GM12891 (cell line): ENCODE measurements at regions not wholly inside any gene's neighbourhood (a gene's known extent, or its start where the extent isn't known, plus 50 kb on each side); places are given as distances from the start of the nearest gene placed in this dataset.
A peak's percentile ranks its signal among the peaks of the same experiment; 100 is the strongest.

Experiments
- DNase-seq: peaks from one replicate; pipeline ENCODE4 v3.0.0; 2011; ENCODE audit warnings: low spot score; ENCODE audit not compliant: insufficient read length
- FAIRE-seq: peaks from 2 replicates; lab custom pipeline; 2011; peaks lifted over from hg19 to GRCh38; lab: Jason Lieb, UNC
- PAX5 ChIP-seq: IDR thresholded peaks from 2 replicates; pipeline ENCODE4 v1.6.1; 2011; ENCODE audit warnings: low read length, moderate library complexity, mild to moderate bottlenecking; ENCODE audit not compliant: insufficient read depth, severe bottlenecking
- POLR2A ChIP-seq: IDR thresholded peaks from 2 replicates; pipeline ENCODE4 v1.6.1; 2011; ENCODE audit warnings: low read depth, low read length, control low read depth
- POLR2AphosphoS5 ChIP-seq: IDR thresholded peaks from 2 replicates; pipeline ENCODE4 v1.6.1; 2011; ENCODE audit warnings: low read depth, low read length, control low read depth
- POU2F2 ChIP-seq: IDR thresholded peaks from 2 replicates; pipeline ENCODE4 v1.6.1; 2011; ENCODE audit warnings: low read depth, mild to moderate bottlenecking, control low read depth, low read length, moderate library complexity
- SPI1 ChIP-seq: IDR thresholded peaks from 2 replicates; pipeline ENCODE4 v1.6.1; 2011; ENCODE audit warnings: low read depth, low read length, control low read depth
- TAF1 ChIP-seq: IDR thresholded peaks from 2 replicates; pipeline ENCODE4 v1.6.1; 2011; ENCODE audit warnings: low read depth, low read length, control low read depth

DNA sequence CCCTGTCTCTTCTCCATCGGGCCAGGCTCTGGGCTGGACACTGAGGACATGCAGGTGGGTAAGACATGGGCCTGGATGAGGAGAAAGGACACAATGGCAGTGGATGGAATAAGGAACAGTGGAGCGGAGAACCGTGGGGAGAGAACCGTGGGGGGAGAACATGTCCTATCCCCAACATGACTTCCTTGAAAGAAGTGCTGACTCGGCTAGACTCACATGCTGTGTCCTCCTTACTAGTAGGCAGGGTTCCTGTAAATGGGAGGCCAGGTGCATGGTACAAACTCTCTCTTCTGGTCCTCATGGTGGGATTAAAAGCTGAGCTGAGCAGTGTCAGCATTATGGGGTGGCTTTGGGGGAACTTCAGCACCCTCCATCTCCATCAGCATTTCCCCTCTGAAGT lies 137.4 kb upstream of the CSF3R start:
- no peak for FAIRE-seq
- no peak for DNase-seq
- TF ChIP-seq SPI1 = no peak
- no peak for TF ChIP-seq PAX5
- no peak for TF ChIP-seq POLR2AphosphoS5
- no peak for TF ChIP-seq TAF1
- no peak for TF ChIP-seq POLR2A
- TF ChIP-seq POU2F2 = no peak

DNA sequence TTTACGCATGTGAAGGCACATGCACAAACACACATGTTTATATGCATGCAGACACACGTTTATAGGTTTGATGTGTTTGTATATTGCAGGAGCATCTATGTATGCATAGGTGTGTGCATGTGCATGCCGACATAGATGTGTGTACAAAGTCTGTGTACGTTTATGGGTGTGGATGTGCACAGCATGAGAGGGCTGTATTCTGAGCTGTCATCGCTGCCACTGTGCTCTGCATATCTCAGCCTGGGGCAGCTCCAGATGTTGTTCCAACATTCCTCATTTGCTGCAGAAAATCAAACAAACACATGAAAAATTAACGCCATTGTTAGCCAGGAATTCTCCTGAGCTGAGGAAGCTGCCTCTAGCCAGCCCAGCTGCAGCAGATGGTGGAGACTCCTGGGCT lies 132.3 kb upstream of the CSF3R start:
- FAIRE-seq = no peak

DNA sequence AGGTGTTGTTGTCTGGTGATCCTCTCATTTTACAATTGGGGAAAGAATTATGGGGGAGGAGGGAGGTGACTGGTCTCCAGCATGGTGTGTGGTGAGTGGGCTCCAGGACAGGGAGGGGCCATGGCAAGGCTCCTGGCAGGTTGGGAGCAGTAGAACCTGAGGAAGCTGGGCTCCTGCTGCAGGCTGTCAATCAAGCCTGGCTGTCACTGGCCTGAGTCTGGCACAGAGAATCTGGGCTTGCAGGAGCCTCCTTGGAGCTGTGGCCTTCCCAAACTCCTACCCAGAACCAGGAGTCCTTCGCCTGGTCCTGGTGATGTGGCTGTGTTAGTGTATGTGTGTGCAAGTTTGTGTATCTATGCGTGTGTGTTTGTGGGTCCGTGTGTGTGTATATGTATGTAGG lies 131.9 kb upstream of the CSF3R start:
- FAIRE-seq = no peak

More for the DNA sequence above, 132.3 kb upstream of the CSF3R start:
- TF ChIP-seq POU2F2 (no peak), TAF1 (no peak), POLR2A (no peak), SPI1 (no peak), POLR2AphosphoS5 (no peak), PAX5 (no peak)
- no peak for DNase-seq

DNA sequence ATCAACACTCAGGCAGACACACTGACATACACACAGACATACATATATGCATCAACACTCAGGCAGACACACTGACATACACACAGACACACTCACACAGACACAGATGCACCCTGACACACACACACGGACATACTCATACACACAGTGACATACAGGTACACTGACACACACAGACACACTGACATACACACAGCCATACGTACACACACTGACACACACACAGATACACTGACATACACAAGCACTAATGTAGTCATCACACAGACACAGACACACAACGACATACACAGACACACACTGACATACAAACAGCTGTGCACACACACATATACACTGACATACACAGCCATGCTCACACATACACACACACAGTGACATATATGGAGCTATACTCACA lies 131.0 kb upstream of the CSF3R start:
- TF ChIP-seq TAF1 (no peak), POLR2AphosphoS5 (no peak), SPI1 (no peak), PAX5 (no peak), POLR2A (no peak), POU2F2 (no peak)
- FAIRE-seq (no peak), DNase-seq (no peak)

More for the DNA sequence above, 131.9 kb upstream of the CSF3R start:
- no peak for DNase-seq
- TF ChIP-seq TAF1 (no peak), POLR2A (no peak), POLR2AphosphoS5 (no peak), SPI1 (no peak)

DNA sequence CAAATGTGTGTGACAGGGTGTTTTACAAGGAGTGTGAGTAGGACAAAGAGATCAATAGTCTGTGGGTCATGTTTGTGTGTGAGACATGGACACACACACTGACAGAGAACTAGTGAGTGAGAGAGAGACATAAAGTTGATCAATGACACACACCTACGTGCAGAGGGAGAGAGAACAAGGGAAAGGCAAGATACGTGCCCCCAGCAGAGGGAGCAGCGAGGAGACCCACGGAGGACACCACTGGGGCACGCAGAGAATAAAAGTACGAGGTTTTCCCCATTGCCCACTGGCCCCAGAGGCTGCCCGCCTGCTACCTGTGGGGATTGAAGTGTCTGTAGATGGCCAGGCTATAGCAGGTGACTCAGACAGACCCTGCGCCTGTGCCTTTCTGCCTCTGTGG lies 130.2 kb upstream of the CSF3R start:
- DNase-seq (no peak), FAIRE-seq (no peak)
- TF ChIP-seq POLR2AphosphoS5 (no peak), SPI1 (no peak), PAX5 (no peak), TAF1 (no peak), POU2F2 (no peak), POLR2A (no peak)

DNA sequence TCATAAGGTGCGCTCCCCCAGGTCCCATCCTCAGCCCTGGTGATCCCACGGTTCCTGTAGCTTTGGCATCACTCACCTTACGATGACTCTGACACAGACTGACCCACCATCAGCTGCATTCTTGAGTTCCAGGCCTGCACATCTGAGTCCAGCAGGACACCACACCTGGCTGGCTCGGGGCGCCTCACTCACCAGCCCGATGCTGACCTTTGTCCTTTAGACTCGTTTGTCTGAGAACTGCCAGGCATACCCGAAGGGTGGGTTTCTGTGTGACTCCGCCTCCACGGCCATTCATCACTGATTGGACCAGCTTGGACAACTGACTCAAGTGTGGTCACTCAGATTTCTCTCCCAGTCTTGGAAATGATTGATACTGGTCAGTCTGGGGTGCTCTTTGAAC lies 129.4 kb upstream of the CSF3R start:
- no peak for TF ChIP-seq SPI1
- TF ChIP-seq POLR2A = no peak
- TF ChIP-seq POLR2AphosphoS5 = no peak
- TF ChIP-seq PAX5 = no peak
- no peak for TF ChIP-seq TAF1
- no peak for TF ChIP-seq POU2F2
- DNase-seq (no peak), FAIRE-seq (no peak)

DNA sequence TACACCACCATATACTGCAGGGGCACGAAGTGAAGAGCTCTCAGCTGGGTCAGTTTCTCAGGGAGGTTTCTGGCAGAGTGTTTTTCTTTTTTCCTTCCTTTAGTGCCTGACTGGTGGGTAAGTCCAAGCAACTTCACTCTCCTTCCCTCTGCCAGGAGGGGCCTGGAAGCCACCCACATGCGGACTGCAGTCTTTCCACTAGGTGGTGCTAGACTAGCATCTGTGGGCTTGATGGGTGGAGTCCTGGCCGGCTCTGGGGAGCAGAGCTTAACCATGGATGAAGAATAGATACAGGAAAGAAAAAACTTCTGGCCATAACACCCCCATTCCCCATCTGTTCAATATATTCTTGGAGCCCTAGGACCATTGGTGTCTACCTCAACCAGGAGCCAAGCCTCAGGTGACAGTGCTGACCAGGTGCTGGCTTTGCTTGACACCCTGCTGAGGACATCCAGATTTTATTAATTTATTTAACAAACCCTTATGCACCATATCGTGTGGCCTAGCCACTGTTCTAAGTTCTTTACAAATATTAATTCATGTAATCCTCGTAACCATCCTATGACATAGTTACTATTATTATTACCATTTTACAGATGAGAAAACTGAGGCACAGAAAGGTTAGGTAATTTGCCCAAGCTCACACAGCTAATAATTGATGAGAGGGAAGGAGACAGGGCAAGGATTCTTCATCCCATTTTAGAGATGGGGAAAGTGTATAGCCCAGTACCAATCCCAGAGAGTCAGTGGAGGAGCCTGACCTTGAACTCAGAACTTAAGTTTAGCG lies 126.7 kb upstream of the CSF3R start:
- peak; percentile 79 for DNase-seq
- peak; percentile 78 for FAIRE-seq
- TF ChIP-seq POLR2A (no peak), PAX5 (no peak), SPI1 (no peak), TAF1 (no peak), POU2F2 (no peak), POLR2AphosphoS5 (no peak)

DNA sequence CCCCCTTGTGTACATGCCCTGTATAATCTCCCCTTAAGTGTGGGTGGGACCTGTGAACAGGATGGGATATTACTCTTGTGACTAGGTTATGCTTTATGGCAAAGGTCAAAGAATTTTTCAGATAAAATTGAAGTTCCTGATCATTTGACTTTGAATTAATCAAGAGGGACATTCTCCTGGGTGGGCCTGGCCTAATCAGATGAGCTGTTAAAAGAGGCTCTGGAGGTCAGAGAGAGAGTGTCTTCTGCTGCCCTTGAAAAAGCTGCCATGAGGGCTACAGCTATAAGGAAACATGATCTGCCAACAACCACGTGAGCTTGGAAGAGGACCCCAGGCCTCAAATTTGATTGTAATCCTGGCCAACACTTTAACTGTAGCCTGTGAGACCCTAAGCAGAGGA lies 125.6 kb upstream of the CSF3R start:
- DNase-seq = no peak
- TF ChIP-seq TAF1 (no peak), POLR2A (no peak), SPI1 (no peak), PAX5 (no peak), POLR2AphosphoS5 (no peak), POU2F2 (no peak)
- FAIRE-seq = no peak

DNA sequence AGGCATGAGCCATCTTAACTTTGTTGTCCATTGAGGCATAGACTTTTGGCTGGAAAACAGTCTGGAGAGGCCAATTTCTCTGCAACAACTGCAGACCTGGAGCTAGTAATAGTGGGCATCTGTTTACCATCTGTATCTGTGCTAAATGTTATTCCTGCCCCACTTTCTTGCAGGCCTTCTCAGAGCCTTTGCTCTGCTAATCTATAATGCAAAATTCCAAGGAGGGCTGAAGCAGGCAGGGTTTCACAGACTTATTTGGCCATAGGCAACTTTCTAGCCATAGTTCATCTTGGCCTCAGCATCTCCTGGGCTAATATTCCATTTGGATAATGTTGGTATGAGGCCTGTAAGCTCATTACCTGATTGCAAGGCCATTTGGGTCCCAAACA lies 124.5 kb upstream of the CSF3R start:
- FAIRE-seq (no peak), DNase-seq (no peak)
- TF ChIP-seq POLR2AphosphoS5 = no peak
- TF ChIP-seq TAF1 = no peak
- TF ChIP-seq SPI1 = no peak
- no peak for TF ChIP-seq POU2F2
- TF ChIP-seq PAX5 = no peak

DNA sequence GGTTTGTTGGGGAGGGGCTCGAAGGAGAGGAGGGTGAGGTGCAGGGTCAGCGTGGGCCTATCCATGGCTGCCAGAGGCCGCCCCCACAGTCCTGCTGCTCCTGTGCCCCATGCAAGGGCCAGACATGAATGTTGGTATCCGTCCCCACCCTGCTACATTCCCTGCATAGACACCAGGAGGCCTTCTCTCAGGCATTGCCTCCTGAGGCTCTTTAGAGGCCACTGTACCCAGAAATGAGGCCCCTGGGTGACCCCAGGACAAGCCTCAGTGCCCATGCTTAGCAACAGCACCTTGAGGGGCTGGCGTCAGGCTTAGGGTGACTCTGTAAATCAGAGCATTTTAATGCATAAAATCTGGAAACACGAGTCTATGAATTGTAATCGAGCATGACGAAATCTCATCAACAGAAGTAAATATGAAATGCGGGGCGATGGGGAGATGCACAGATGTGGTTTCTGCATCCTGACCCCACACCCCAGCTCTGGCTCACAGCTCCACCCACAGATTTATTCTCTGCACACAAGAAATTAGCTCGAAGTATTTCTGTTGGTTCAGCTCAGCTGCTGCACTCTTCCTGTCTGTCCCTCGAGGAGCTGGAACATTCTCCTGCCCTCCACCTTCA lies 124.0 kb upstream of the CSF3R start:
- TF ChIP-seq POU2F2 = no peak
- TF ChIP-seq PAX5 = no peak
- DNase-seq (no peak), FAIRE-seq (no peak)
